ENCODE measurements at regions not wholly inside any gene's neighbourhood (a gene's known extent, or its start where the extent isn't known, plus 50 kb on each side); places are given as distances from the start of the nearest gene placed in this dataset.

DNA sequence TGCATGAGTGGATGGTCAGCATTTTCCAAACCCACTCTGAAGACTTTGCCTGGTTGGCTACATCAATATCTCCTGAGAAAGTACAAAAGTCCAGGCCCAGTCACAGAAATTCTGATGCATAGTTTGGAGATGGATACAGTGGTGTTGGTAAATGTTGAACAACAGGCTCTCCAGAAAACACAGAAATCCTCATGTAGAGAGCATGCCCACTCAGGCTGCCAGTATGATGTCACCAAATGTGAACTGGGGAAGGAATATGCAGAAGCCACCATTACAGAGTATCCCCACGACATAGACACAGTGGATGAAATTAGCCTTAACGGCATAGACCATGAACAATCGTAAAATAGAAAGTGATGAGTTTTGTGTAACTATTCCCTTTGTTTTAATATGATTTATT is 97.1 kb upstream of the NXT1 start:
- DNase-seq (ENCODE audit: low spot score), result no peak

- DNase-seq (ENCODE audit: low spot score), result no peak
Observed at GRCh38 chr20:23251779-23252178, 98.8 kb upstream of the NXT1 start.

DNA sequence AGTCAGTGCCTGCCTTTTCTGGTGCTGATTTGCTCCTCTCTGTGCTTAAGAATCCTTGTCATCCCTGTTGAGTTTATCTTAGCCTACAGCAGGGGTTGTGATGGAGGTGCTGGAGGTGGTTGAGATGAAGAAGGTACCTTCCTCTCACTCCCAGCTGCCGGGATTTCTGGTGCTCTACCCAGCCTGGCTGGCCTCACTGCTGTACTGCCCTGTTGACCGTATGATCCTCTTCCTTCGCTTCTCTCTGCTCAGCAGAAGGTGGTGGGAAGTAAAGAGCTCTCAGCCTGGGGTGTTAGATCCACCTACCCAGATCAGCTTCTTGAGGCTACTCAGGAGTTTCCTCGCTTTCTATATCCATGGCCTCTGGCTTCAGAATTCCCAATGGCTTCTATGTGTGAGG is 101.0 kb upstream of the NXT1 start:
- no peak for DNase-seq (ENCODE audit: low spot score)

DNA sequence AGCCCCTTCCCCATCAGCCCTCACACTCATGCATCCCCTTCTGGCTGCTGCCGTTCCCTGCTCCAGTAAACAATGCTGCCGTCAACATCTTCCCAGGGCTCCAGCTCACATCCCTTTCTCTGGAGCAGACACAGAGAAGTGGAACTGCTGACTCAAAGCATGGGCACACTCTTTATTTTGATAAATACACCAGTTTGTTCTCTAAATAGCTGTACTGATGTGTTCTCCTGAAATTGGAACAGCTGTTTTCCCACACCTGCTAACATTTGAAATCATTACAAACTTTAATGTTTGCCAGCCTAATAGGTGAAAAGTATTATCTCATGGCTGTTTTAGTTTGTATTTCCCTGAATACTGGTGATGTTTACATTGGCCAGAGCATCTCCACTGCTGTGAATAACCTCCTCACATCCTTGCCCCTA is 102.1 kb upstream of the NXT1 start:
- no peak for DNase-seq (ENCODE audit: low spot score)

GRCh38 chr20:23246717-23247664 is 103.6 kb upstream of the NXT1 start:
- DNase-seq (ENCODE audit: low spot score), result no peak

GRCh38 chr20:23245553-23246181 is 104.9 kb upstream of the NXT1 start:
- DNase-seq (ENCODE audit: low spot score), result no peak

DNA sequence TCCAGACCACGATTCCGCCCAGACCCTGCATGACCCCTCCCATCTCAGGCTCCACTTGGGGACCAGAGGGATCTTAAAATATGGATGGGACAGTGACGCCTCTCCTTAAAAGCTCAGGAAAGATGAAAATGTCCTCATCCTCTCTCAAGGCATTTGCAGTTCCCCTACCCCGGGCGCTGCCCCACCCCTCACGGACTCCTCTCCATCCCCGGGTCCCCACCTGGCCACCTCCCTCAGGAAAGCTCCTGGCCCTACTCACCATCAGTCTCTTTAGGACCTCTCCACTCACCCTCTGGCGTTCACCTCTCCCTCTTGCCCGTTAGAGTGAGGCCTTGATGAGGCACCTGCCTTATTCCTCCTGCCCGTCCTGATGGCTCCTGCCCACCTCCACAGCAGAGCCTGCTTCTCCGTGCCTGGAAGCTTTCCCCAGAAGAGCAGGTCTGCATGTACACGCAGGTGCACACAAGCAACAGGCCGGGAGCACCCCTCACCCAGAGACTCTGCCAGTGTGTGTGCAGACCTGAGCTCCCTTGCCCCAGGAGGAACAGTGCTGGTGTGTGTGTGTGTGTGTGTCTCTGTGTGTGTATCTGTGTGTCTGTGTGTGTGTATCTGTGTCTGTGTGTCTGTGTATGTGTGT is 105.6 kb upstream of the NXT1 start:
- no peak for DNase-seq (ENCODE audit: low spot score)

DNA sequence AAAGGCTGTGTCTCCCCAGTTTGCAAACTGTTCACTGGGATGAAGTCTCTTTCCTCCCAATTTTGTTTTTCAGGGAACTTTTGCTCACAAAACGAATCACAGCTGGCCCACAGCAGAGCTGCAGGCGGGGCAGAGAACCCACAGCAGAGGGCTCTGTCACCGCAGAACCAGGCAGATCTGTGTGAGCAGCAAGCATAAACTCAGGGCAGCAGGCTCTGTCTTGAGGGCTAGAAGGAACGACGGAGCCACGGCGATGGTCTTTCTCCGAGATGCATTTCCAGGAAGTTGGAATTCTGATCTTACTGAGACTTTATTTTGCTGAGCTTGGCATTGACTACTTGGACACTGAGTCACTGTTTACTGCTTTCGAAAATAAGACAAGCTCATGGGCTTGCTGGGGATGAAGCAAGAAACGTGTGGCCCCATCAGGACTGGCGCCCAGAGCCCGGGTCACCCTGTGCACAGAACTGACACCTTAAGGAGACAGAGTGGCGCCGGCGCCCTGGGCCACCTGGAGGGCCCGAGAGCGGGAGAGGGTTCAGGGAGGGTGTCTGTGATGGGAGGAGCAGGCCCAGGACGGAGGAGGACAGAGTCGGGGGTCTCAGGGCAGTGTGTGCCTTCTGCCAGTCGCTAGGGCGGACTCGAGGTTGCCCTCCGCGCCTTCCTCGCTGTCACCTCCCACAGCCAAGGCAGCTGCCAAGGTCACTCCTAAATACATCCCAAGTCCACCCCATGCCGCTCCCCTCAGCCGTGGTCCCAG is 106.3 kb upstream of the NXT1 start:
- no peak for DNase-seq (ENCODE audit: low spot score)

DNA sequence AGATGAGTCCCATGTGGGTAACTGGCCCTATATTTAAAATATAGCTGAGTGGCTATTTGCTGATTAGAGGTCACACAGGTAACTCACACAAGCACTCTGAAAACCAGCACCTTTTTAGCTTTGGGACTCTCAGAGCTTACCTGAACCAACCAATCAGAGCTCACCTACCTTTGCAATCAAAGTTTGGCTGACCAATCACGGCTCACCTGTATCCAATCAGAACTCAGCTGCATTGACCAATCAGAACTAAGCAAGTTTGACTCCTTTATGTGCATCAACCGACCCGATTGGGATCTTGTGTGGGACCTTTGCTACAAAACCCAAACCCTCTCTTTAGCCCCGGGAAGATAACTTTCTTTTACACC is 106.8 kb upstream of the NXT1 start:
- no peak for DNase-seq (ENCODE audit: low spot score)

- DNase-seq (ENCODE audit: low spot score), result no peak
Observed at GRCh38 chr20:23242556-23243180, 107.9 kb upstream of the NXT1 start.

DNA sequence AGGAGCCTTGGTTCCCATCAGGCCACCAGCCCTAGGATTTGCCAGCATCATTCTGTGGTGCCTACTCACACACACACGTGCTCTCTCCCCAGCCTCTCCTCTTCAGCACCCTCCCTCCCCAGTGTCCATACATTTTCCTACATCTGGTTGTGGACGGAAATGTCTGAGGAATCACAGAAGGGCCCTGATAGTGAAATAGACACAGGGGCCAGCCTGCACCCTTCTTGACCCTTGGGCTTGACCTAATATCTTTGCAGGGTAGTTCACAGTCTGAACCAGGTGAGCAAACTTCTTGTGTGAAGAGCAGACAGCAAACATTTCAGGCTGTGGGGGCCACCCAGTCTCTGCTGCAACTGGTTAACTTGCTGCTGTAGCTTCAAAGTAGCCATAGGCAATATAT is 108.5 kb upstream of the NXT1 start:
- DNase-seq (ENCODE audit: low spot score), result no peak

GRCh38 chr20:23241416-23241815 is 109.2 kb upstream of the NXT1 start:
- no peak for DNase-seq (ENCODE audit: low spot score)

DNA sequence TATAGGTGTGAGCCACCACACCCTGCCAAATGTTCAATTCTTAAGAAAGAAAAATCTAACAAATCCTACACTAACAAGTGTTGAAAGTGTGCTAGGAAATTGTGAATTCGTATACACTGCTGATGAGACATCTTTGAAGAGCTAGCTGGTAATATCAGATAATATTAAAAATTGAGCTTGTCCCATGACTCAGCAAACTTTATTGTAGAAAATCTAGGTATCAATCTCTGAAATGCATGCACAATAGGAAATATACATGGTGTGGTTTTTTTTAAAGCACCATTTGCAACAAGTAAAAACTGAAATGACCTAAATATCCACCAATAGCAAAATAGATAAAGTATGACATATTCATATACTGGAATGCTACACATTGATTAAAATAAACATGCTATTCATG is 110.1 kb upstream of the NXT1 start:
- DNase-seq (ENCODE audit: low spot score), result no peak

DNA sequence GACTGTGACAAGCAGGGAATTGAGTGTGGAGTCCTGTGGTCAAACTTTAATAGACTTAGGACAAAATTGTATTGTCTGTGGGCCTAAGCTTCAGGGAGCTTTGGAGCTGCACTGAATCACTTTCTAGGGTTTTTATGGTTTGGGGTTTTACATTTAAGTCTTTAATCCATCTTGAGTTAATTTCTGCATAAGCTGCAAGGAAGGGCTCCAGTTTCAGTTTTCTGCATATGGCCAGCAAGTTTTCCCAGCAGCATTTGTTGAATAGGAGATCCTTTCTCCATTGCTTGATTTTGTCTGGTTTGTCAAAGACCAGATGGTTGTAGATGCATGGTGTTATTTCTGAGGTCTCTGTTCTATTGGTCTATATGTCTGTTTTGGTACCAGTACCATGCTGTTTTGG is 113.4 kb upstream of the NXT1 start:
- no peak for DNase-seq (ENCODE audit: low spot score)

GRCh38 chr20:23235173-23236027 is 115.2 kb upstream of the NXT1 start:
- peak; percentile 68 for DNase-seq (ENCODE audit: low spot score)

DNA sequence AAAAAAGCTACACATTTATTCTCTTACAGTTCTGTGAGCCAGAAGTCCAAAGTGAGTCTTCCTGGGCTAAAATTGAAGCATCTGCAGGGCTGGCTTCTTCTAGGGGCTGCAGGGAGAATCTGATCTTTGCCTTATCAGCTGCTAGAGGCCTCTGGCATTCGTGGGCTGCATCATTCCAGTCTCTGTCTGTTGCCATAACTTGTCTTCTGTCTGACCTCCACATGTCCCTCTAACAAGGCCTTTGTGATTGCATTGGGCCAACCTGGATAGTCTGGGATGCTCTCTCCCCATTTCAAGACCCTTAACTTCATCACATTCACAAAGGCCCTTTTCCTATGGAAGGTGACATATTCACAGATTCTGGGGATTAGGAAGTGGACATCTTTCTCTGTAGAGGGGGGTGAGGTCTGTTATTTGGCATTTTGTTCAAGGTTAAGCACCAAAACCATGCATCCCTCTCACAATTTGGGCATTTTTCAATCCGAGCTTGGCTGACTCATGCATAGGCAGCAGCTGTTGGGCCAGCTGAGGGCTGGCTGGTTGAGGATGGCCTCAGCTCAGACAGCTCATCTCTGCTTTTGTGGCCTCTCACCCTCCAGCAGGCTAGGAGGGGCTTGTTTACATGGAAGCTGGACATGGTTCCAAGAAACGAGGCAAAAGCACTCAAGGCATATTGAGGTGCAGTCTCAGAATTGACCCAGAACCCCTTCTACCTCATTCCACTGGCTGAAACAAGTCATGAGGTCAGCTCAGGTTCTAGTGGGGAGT is 116.1 kb upstream of the NXT1 start:
- DNase-seq (ENCODE audit: low spot score), result no peak

DNA sequence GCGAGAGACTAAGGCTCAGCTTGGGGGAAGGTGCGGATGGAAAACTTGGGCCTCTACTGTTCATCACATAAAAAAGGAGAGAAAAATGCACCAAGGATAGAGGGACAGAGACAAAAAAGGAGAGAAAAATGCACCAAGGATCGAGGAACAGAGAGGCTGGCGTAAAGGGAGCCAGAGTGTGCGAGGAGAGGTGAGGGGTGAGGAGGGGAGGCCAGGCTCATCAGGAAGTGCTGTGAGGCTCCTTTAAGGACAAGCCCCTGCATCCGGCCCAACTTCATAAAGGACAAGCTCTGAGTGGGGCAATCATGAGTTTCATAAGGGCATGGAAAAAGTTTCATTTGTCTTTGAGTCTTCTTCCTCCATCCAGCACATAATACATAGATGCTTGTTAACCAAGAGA is 117.2 kb upstream of the NXT1 start:
- DNase-seq (ENCODE audit: low spot score), result no peak

- DNase-seq (ENCODE audit: low spot score), result no peak
Observed at GRCh38 chr20:23232679-23233308, 117.8 kb upstream of the NXT1 start.

DNA sequence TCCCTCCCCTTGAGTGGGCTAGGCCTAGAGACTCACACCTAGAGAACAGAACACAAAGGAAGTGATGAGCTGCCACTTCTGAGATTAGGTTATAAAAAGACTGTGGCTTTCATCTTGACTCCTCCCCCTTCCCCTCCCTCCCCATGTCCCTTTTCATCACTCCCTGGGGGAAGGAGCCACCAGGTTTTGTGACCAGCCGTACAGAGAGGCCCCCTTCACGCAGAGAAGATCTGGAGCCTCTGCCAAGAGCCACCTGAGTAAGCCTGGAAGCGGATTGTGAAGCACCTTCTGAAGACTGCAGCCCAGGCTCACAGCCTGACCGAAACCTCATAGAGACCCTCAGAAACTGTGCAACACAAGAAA is 118.4 kb upstream of the NXT1 start:
- DNase-seq (ENCODE audit: low spot score), result no peak
